ENCODE measurements at regions not wholly inside any gene's neighbourhood (a gene's known extent, or its start where the extent isn't known, plus 50 kb on each side); places are given as distances from the start of the nearest gene placed in this dataset.
"Not testable (repeated sequence)": the region's sequence is repeated elsewhere in the genome, so short reads cannot be mapped to it uniquely, and the experiment has no call there.

- Histone ChIP-seq H3K9ac (ENCODE audit: low read depth, low read length) (no peak overlapping the region), H3K27me3 (ENCODE audit: insufficient read depth, low read length) (peaks cover 21% of the 10 kb centered on the region), H3K4me1 (ENCODE audit: insufficient read depth, low read length) (peaks cover 12% of the 10 kb centered on the region; the same call in 1 of the 2 replicates), H3K4me3 (ENCODE audit: low read length) (no peak overlapping the region), H3K9me3 (ENCODE audit: insufficient read depth, low read depth, low read length) (peaks cover 7% of the 10 kb centered on the region; the same call in 1 of the 2 replicates), H3K27ac (ENCODE audit: low read length) (no peak overlapping the region), H3K36me3 (ENCODE audit: insufficient read depth, low read depth, low read length) (no peaks in the 10 kb centered on the region)
Observed at GRCh38 chr11:119586181-119586580, 142.8 kb downstream of the NECTIN1 start.

- Histone ChIP-seq H3K4me1 (ENCODE audit: insufficient read depth, low read length) (peaks cover 4% of the 10 kb centered on the region; the same call in 1 of the 2 replicates), H3K27me3 (ENCODE audit: insufficient read depth, low read length) (peaks cover 21% of the 10 kb centered on the region), H3K9ac (ENCODE audit: low read depth, low read length) (peak overlapping the region; percentile 89; the same call in 1 of the 2 replicates), H3K27ac (ENCODE audit: low read length) (no peak overlapping the region), H3K36me3 (ENCODE audit: insufficient read depth, low read depth, low read length) (no peaks in the 10 kb centered on the region), H3K9me3 (ENCODE audit: insufficient read depth, low read depth, low read length) (peaks cover 7% of the 10 kb centered on the region; the same call in 1 of the 2 replicates), H3K4me3 (ENCODE audit: low read length) (peak overlapping the region; percentile 74; the same call in 1 of the 2 replicates)
Observed at GRCh38 chr11:119585043-119585781, 143.8 kb downstream of the NECTIN1 start.

DNA sequence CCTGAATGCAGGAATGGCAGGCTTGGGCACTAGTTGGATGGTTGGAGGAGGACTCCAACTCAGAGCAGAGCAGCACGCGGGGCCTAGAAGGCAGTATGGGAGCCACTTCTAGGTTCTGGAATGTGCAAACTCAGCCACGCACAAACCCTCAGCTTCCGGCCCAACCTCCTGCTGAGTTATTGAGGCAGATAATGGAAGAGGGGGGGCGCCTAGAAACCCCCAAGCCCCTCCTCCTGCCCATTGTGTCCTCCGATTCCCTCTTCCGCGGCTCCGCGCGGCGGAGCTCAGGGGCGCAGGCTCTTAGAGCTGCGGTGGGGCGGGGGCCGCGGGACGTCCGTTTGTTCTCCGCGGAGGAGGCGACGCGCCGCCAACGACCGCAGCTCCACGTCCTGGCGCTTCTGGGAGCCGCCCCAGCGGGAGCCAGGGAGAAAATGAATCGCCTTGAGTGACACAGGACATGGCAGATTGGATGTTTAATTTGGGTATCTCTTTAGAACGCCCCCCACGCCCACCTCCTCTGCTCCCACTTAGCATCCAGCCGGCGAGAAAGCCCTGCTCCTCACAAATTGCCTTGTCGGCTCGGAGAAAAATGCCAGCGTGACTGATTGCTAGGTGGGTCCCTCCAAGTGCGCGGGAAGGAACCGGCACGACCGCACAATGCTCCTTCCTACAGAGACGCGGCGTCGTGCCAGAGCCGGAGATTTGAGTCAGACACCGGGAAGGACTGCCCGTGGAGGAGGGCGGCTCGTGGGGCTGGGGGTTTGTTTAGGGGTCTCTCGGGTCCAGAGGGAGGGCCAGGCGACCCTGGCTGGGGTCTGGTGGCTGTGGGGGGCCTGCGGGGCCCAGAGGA, 144.6 kb downstream of the NECTIN1 start:
- peaks cover 7% of the 10 kb centered on the region; the same call in 1 of the 2 replicates for H3K9me3 ChIP-seq (ENCODE audit: insufficient read depth, low read depth, low read length)
- H3K9ac ChIP-seq (ENCODE audit: low read depth, low read length): peak overlapping the region; percentile 89; the same call in 1 of the 2 replicates
- peaks cover 21% of the 10 kb centered on the region for H3K27me3 ChIP-seq (ENCODE audit: insufficient read depth, low read length)
- peak overlapping the region; percentile 74 for H3K4me3 ChIP-seq (ENCODE audit: low read length)
- H3K27ac ChIP-seq (ENCODE audit: low read length): no peak overlapping the region
- no peaks in the 10 kb centered on the region for H3K36me3 ChIP-seq (ENCODE audit: insufficient read depth, low read depth, low read length)
- H3K4me1 ChIP-seq (ENCODE audit: insufficient read depth, low read length): peaks cover 4% of the 10 kb centered on the region; the same call in 1 of the 2 replicates

DNA sequence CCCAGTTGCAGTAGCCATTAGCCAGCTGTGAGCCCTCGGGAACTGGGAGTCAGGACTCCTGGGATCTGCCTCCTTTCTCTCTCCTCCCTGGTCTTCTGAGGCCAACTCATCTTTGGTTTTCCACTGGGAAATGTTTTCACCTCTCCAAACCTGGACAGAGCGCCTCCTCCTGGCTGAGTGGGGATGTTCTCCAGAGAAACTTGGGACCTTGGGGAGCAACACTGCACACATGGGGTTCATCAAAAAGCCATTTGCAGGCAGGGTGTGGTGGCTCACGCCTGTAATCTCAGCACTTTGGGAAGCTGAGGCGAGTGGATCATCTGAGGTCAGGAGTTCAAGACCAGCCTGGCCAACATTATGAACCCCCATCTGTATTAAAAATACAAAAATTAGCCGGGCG, 145.4 kb downstream of the NECTIN1 start:
- Histone ChIP-seq H3K9ac (ENCODE audit: low read depth, low read length) (peak overlapping the region; percentile 89; the same call in 1 of the 2 replicates), H3K4me1 (ENCODE audit: insufficient read depth, low read length) (peaks cover 4% of the 10 kb centered on the region; the same call in 1 of the 2 replicates), H3K36me3 (ENCODE audit: insufficient read depth, low read depth, low read length) (no peaks in the 10 kb centered on the region), H3K27ac (ENCODE audit: low read length) (no peak overlapping the region), H3K27me3 (ENCODE audit: insufficient read depth, low read length) (peaks cover 21% of the 10 kb centered on the region), H3K9me3 (ENCODE audit: insufficient read depth, low read depth, low read length) (peaks cover 7% of the 10 kb centered on the region; the same call in 1 of the 2 replicates), H3K4me3 (ENCODE audit: low read length) (peak overlapping the region; percentile 74; the same call in 1 of the 2 replicates)

GRCh38 chr11:119581396-119581795, 147.6 kb downstream of the NECTIN1 start:
- H3K9me3 ChIP-seq (ENCODE audit: insufficient read depth, low read depth, low read length); H3K4me1 ChIP-seq (ENCODE audit: insufficient read depth, low read length); H3K27ac ChIP-seq (ENCODE audit: low read length); H3K36me3 ChIP-seq (ENCODE audit: insufficient read depth, low read depth, low read length); H3K9ac ChIP-seq (ENCODE audit: low read depth, low read length); H3K4me3 ChIP-seq (ENCODE audit: low read length): not testable (repeated sequence)
- H3K27me3 ChIP-seq (ENCODE audit: insufficient read depth, low read length): peaks cover 21% of the 10 kb centered on the region

- no peaks in the 10 kb centered on the region for H3K36me3 ChIP-seq (ENCODE audit: insufficient read depth, low read depth, low read length)
- H3K27ac ChIP-seq (ENCODE audit: low read length): no peak overlapping the region
- no peak overlapping the region for H3K4me3 ChIP-seq (ENCODE audit: low read length)
- no peak overlapping the region for H3K9ac ChIP-seq (ENCODE audit: low read depth, low read length)
- peaks cover 7% of the 10 kb centered on the region; the same call in 1 of the 2 replicates for H3K9me3 ChIP-seq (ENCODE audit: insufficient read depth, low read depth, low read length)
- H3K27me3 ChIP-seq (ENCODE audit: insufficient read depth, low read length): peaks cover 16% of the 10 kb centered on the region
- peaks cover 4% of the 10 kb centered on the region; the same call in 1 of the 2 replicates for H3K4me1 ChIP-seq (ENCODE audit: insufficient read depth, low read length)
Observed at GRCh38 chr11:119580751-119581150, 148.2 kb downstream of the NECTIN1 start.

DNA sequence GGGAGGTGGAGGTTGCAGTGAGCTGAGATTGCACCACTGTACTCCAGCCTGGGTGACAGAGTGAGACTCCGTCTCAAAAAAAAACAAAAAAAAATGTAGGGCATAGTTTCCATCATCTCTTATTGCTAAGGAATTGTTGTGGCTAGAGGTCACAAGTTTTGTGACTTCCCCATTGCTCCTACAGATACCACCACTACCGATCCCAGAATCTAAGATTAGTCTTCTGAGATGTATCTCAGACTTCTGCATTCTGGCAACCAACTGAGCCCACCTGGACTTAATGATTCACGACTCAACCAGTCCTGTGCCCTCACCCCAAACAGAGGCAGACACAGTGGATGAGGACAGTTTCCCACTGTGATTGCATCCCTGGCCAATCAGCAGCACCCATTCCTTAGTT, 148.9 kb downstream of the NECTIN1 start:
- Histone ChIP-seq H3K27ac (ENCODE audit: low read length) (no peak overlapping the region), H3K4me1 (ENCODE audit: insufficient read depth, low read length) (no peaks in the 10 kb centered on the region), H3K4me3 (ENCODE audit: low read length) (no peak overlapping the region), H3K27me3 (ENCODE audit: insufficient read depth, low read length) (peaks cover 9% of the 10 kb centered on the region; the same call in 1 of the 2 replicates), H3K9ac (ENCODE audit: low read depth, low read length) (no peak overlapping the region), H3K9me3 (ENCODE audit: insufficient read depth, low read depth, low read length) (peaks cover 7% of the 10 kb centered on the region; the same call in 1 of the 2 replicates), H3K36me3 (ENCODE audit: insufficient read depth, low read depth, low read length) (no peaks in the 10 kb centered on the region)

DNA sequence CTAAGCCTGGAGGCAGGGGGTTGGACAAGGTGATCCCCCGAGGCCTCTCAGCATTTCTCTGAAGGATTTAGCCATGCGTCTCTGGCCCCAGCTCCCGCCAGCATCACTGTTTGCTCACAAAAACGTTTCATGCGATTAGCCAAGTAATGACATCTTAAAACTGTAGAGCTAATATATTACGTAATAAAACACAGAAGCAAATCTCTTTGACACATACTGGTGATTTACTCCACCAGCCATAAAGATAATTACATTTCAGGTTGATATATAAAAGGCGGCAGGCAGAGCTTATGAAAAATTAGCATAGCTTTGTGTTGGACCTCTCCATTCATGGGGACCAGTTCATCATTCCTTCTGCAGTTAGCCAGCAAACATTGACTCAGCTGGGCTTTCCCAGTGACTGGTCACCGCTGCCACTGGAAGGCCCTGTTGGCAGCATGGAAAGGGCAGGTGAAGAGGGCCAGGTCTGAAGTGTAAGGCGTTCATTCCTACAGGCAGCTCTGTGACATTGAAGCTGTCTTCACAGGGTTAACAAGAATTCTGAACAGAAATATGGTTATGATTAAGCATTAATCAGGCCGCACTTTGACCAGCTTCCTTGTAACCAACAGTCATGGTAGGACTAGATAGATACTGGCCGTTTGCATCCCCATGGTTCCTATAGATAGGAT, 150.3 kb downstream of the NECTIN1 start:
- no peaks in the 10 kb centered on the region for H3K36me3 ChIP-seq (ENCODE audit: insufficient read depth, low read depth, low read length)
- no peak overlapping the region for H3K27ac ChIP-seq (ENCODE audit: low read length)
- H3K9me3 ChIP-seq (ENCODE audit: insufficient read depth, low read depth, low read length): peaks cover 7% of the 10 kb centered on the region; the same call in 1 of the 2 replicates
- H3K4me3 ChIP-seq (ENCODE audit: low read length): no peak overlapping the region
- H3K27me3 ChIP-seq (ENCODE audit: insufficient read depth, low read length): no peaks in the 10 kb centered on the region
- no peaks in the 10 kb centered on the region for H3K4me1 ChIP-seq (ENCODE audit: insufficient read depth, low read length)
- no peak overlapping the region for H3K9ac ChIP-seq (ENCODE audit: low read depth, low read length)

DNA sequence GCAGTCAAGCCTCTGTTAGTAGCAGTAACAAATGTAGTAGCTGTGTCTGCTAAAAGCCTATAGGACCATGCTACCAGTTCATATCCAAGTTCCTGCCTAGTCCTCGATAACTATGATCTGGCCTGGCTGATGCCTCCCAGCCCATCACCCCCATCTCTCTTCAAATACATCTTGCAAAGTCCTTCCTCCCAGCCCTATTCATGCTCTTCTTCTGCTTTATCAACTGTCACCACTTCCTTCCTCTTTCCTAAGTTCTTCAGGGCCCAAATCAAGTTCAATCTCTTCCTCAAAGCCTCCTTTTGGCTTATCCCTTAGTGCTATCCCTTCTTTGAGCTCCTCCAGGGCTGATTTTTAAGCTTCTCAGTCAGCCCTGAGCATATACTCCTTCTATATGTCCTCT, 150.9 kb upstream of the THY1 start:
- Histone ChIP-seq H3K27me3 (ENCODE audit: insufficient read depth, low read length) (no peaks in the 10 kb centered on the region), H3K4me3 (ENCODE audit: low read length) (no peak overlapping the region), H3K36me3 (ENCODE audit: insufficient read depth, low read depth, low read length) (no peaks in the 10 kb centered on the region), H3K9me3 (ENCODE audit: insufficient read depth, low read depth, low read length) (no peaks in the 10 kb centered on the region), H3K4me1 (ENCODE audit: insufficient read depth, low read length) (no peaks in the 10 kb centered on the region), H3K9ac (ENCODE audit: low read depth, low read length) (no peak overlapping the region), H3K27ac (ENCODE audit: low read length) (no peak overlapping the region)

DNA sequence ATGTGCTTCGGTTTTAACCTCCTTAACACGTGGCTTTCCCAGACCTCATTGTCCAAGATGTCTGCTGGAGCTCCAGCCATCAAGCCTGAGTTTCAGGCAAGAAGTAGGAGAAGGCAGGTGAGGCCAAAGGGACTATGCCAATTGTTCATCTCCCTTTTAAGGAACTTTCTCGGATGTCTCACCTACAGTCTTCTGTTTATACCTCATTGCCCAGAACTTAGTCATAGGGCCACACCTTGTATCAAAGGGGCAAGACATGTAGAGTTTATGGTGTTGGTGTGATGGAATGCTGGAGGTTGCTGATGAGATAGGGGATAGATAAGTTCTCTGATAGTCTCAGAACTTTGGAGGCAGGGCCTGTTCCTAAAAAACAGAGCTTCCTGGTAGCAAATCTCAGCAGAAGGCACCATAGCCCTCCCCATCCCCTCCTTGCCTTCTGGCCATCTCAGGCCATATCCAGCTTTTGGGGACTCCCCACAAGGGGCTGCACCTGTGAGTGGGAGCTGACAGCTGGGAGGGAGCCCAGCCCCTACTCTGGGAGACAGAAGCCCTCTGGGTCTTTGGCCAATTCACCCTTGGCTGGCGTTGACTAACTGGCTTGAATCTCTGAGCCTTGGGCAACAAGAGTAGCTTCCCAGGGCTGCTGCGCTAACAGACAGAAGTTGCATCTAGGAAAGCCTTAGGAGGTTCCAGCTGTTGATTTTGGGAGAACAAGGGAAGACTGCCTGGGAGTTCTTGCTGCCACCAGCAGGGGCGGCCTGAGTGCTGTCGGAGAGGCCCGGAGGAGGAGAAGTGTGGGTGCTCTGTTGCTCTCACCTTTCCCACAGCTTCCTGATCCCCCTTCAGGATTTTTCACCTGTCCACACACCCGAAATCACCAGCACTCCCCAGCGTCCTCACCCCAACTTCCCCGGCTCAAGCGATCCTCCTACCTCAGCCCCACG, 149.8 kb upstream of the THY1 start:
- no peak overlapping the region for H3K4me3 ChIP-seq (ENCODE audit: low read length)
- no peaks in the 10 kb centered on the region for H3K9me3 ChIP-seq (ENCODE audit: insufficient read depth, low read depth, low read length)
- no peak overlapping the region for H3K27ac ChIP-seq (ENCODE audit: low read length)
- H3K36me3 ChIP-seq (ENCODE audit: insufficient read depth, low read depth, low read length): no peaks in the 10 kb centered on the region
- no peak overlapping the region for H3K9ac ChIP-seq (ENCODE audit: low read depth, low read length)
- H3K4me1 ChIP-seq (ENCODE audit: insufficient read depth, low read length): peaks cover 3% of the 10 kb centered on the region; the same call in 1 of the 2 replicates
- H3K27me3 ChIP-seq (ENCODE audit: insufficient read depth, low read length): no peaks in the 10 kb centered on the region

All from iPS-20b (cell line).